CD1c-positive myeloid dendritic cell (primary cell): ENCODE measurements at regions not wholly inside any gene's neighbourhood (a gene's known extent, or its start where the extent isn't known, plus 50 kb on each side); places are given as distances from the start of the nearest gene placed in this dataset.
"Not testable (repeated sequence)": the region's sequence is repeated elsewhere in the genome, so short reads cannot be mapped to it uniquely, and the experiment has no call there.

Experiments
- DNase-seq: peaks from one replicate; pipeline ENCODE4 v3.0.0-alpha.2; 2016; ENCODE audit errors: extremely low spot score

DNA sequence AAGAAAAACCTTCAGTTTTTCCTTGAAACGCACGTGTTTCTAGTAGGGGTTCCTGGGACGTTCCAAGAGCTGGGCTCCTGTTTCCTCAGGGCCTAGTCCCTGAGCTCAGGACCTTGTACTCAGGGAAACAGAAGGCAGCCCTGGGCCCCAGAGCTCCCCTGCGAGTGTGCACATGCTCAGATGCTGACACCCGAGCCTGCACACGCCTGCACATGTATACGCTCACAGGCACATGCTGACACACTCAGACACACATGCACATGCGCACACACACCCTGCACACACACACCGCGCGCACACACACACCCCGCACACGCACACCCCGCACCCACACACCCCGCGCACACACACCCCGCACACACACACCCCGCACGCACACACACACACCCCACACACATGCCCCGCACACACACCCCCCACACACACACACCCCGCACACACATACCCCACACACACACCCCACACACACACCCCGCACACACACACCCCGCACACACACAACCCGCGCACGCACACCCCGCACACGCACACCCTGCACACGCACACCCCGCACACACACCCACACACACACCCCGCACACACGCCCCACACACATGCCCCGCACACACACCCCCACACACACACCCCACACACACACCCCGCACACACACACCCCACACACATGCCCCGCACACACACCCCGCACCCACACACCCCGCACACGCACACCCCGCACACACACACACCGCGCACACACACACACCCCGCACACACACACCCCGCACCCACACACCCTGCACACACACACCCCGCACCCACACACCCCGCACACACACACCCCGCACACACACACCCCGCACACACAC is 52.2 kb downstream of the CALML3 start:
- DNase-seq, result no peak

DNA sequence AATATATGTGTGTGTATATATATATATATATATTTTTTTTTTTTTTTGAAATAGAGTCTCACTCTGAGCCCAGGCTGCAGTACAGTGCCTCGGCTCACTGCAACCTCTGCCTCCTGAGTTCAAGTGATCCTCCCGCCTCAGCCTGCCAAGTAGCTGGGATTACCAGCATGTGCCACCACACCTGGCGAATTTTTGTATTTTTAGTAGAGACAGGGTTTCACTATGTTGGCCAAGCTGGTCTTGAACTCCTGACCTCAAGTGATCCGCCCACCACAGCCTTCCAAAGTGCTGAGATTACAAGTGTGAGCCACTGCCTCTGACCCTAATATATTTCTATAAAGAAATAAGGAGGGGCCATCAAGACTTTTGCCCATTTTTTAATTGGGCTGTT is 55.3 kb downstream of the CALML3 start:
- DNase-seq, result not testable (repeated sequence)

DNA sequence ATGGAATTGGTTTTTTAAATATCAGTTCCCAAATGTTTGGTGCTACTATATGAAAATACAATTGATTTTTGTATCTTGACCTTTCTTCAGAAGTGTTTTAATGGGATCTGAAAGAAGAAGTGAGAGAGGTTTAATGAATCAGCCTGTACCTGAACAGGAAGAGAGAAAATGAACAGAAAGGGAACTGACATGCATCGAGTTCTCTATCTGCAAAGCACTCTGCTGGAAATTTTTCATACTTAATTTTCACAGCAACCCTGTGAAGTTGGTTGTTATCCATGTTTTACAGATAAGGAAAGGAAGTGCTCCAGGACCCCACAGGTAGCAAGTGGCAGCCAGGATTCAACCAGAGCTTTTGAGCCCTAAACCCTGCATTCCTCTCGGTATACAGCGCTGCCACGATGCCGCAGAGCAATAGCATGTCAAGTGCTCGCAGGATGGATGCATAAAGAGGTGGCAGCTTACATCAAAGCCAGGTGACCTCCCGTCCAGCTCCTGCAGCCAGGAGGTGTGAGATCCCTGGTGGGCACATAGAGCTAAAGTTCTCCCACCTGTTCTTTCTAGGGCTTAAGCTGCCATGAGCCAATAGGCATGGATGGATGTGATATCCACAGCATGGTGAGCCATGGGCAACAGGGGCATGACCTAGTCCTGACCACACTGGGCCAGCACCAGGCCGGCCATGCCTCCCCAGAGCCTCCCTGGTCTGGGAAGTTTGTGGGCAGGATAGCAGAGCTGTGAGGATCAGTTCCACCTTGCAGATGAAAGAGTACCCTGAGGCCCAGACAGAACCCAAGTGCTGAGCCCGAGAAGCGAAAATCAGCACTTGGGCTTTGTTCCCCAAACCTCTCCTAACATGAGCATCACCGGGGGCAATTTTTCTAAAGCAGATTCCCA is 57.2 kb downstream of the CALML3 start:
- peak; percentile 74 for DNase-seq

DNA sequence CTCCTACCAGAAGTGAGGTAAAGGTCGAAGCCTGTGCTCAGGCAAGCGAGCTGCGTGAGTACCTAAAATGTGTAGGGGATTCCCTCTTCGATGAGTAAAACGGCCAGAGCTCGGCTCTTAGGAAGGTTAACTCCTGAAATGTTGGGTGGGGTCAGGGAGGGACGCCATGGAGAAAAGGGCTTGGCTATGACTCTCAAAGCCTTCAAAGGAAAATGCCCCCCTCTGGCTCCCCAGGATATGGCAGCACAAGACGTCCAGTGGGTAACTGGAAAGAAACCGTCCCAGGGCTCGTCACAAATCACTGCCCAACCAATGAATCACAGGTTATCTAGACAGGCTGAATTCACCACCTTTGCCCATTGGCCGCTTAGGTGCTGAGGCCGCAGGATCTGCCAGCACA is 58.0 kb downstream of the CALML3 start:
- DNase-seq, result no peak

DNA sequence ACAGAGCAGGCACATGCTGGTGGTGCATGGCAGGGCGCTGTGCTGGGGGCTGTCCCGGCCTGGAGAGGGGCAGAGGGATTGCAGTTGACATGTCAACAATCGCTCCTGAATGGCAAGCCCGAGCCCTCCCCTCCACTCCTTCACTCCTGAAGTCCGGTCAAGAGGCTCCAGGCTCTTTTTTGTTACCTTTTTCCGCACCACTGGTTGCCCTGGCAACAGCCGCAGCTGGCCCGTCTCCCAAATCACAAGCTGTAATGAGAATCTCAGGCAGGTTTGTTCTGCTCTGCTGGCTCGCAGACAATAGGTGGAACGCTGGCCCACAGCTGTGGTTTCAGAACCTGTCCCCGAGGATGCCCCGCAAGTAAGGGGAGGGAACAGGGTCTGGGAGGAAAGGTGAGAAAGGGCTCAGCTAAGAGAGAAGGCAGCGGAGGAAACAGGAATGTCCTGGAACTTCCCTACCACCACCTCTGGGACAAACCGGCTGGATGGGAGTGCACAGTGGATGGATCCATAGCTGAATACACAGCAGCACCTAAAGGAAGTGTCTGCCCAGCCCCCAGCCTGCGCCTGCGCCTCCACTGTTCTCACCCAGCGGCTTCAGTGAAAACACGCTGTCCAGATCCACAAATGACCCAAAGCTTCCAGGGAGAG is 58.9 kb downstream of the CALML3 start:
- no peak for DNase-seq

DNA sequence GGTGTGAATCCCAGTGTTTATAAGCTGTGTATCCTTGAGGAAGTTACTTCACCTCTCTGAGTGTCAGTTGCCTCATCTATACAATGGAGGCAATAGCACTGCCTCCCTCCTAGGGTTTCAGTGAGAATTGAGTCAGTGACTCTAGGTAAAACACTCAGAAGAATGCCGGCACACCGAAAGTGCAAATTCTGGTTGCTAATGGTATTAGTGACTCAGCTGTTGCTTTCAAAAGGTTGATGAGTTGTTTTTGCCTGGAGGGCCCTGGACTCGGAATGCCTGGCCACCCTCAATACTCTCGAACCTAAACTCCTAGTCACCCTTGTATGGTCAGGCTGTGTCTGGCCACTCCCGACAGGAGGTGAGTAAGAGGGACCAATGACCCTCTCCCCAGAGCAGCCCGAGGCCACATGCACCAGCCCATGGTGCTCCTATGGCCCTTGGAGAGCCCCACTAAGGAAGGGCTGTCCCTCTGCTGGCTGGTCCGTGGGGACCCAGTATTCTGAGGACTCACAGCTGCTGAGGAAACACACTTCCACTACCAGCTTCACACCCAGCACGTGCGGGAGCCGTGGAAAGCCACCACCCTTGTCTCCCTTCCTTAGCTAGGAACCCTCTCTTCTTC is 60.2 kb downstream of the CALML3 start:
- no peak for DNase-seq

DNA sequence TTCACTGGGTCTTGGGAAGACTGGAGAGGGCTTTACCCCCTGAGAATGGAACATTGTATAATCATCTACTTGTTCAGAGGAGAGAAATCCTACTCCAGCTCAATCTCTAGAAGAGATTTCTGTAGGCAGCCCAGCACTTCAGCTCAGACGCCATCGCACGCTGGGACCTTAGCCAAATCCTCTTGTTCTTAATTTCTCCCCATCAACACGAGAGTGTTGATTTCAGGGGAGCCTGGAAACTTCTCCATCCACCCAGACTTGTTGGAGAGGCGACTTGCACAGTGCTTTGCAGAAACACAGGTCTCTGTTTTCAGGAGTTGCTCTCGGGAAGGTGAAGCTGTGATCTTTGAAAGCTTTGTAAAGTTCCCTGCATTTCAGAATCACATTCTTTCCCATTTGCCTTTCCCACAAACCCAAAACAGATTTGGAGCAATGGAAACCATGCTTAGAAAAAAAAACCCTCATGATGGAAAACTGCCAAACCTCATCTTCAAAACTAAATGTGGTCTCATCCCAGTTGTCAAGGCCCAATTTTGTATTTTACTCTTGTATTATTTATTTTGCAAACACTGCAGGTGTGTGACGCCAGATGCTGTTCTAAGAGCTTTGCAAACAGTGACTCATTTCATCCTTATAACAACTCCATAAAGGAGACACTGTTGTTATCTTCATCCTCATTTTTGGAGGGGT is 60.9 kb downstream of the CALML3 start:
- DNase-seq, result no peak

DNA sequence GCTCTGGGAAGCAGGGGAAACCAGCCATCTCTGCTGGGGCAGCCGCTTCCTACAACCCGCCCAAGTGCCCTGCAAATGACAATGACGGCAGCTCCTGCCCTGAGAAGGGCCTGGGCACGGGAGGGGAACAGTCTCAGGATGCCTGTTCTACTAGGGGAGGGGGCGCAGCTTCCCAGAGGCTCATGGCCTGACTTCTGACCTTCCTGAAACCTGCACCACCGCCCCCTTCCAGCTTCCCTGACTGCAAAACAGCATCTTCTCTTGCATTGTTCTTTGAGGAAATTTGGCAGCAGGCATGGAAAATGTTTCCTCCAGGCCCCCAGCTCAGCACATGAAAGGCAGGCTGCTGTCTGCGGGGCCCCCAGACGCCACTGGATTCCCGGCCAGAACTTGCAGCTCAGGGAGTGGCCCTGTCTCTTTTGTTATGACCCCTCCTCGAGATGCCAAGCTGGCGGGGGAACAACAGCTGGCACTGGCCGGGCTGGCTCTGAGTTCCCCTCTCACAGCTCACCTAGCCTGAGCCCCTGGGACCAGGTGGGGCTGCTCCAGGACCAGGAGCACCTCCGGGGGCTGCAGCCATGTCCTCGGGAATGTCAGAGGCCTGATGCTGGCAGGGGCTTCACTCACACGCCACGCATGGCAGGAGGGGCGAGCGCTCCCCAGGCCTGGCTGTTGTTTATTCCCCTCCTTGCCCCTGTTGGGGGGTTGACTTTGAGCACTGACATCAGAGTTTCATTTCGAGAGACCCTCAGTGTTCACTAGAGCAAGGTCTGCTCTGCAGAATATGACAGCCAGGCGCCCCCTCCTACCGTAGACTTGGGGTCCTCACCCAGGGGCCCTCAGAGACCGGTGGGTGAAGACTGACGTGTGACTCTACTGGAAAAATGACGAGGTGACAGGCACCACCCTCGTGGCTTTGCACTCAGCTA is 62.7 kb downstream of the CALML3 start:
- DNase-seq, result no peak

DNA sequence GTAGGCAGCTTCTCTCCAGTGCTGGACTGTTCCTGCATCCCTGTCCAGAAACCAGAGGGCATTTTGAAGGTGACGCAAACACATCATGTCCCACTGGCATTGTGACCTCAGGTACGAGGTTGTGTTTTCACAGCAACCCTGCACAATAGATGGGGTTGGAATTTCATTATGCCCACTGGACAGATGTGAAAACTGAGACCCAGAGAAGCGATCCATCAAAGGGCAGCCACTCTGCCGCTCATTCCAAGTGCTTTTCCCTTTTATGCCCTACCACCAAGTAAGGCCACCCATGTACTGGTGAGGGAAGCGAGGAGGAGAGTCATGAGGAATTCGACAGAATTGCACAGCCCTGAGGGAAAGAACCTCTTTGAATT is 63.3 kb downstream of the CALML3 start:
- no peak for DNase-seq

DNA sequence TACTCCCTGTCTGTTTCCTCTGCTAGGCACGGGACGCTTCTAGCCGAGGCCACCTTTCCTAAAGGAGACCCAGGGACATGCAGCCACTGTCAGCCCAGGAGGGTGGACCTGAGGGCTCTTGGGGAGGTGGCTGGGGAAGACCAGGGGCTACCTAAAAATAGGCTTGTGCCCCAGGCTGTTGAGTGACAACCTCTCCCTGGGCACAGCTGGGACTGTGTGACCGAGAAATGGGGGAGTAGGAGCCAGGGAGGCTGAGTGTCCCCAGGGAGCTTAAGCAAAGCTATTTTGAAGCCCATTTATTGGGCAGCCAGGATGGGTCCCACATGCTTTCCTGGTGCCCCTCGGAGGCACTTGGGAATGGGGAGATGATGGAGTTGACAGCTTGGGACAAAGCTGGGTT is 63.8 kb downstream of the CALML3 start:
- no peak for DNase-seq
